Hepatocyte (in vitro differentiated cells): ENCODE measurements at regions not wholly inside any gene's neighbourhood (a gene's known extent, or its start where the extent isn't known, plus 50 kb on each side); places are given as distances from the start of the nearest gene placed in this dataset.

Experiments used
- CTCF ChIP-seq: fragments of 200-600 bp; sonication (generic); IDR thresholded peaks from 2 replicates; pipeline ENCODE4 v1.5.1; 2016; ENCODE audit warnings: antibody characterized with exemption, mild to moderate bottlenecking; ENCODE audit not compliant: poor library complexity
- EZH2 ChIP-seq: fragments of 200-600 bp; sonication (generic); IDR thresholded peaks from 2 replicates; pipeline ENCODE4 v1.6.1; 2016; ENCODE audit warnings: antibody characterized with exemption, mild to moderate bottlenecking, borderline replicate concordance

- TF ChIP-seq CTCF (no peak), EZH2 (no peak)
Measured at GRCh38 chr6:15739353-15739752, 76.5 kb upstream of the DTNBP1 start.
